HG03432 (cell line): ENCODE measurements at regions not wholly inside any gene's neighbourhood (a gene's known extent, or its start where the extent isn't known, plus 50 kb on each side); places are given as distances from the start of the nearest gene placed in this dataset.

Source experiments
- ATAC-seq: cut with Tn5 transposase; IDR thresholded peaks from one replicate; pipeline ENCODE4 v1.9.1; 2021; ENCODE audit warnings: mild to moderate bottlenecking, moderate library complexity; ENCODE audit not compliant: unreplicated experiment

DNA sequence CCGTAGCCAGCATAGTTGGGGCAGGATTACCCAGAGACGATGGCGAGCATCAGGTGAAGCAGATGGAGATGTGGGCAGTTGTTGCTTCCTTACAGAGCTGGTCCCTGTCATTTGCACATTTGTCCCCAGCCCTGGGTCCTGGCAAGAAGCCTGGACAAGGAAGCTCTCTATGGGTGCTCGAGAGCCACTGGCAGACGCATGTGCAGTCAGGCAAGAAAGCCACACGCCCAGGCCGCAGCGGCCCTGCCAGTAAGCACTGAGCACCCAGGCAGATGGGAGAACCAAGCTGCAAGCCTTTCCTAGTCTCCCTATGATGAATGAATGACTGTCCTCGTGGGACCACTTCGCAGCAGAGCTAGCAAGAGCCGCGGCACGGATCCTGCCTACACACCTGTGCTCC, 182.8 kb downstream of the FOXO1 start:
- no peak for ATAC-seq

DNA sequence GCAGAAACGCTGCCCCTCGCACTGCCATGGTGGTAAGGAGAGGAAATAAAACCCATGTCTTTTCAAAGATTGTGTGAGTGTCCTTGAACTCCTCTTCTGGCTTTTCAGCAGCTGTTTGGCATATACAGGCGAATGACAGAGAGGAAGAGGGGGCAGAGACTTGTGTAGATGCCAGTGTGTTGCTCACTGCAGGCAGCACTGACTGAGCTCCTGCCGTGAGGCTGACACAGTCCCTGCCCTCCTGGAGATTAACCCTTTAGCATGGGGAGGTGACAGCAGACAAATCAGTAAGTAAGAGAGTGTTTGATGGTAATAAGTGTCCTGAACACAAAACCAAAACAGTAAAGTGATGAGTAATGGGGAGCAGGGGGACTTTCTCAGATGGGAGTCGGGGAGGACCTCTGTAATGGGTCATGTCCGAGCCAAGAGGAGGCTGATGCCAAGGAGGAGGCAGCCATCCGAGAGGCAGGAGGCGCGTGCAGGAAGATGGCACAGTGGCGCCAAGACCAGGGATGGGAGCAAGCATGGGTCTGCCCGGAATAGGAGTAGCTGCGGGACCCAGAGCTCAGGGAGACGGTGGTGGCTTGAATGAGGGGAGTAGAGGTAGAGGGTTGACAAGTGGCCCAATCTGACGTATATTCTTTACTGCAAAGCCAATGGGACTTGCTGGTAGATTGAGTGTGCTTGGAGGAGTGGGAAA, 182.2 kb downstream of the FOXO1 start:
- no peak for ATAC-seq

DNA sequence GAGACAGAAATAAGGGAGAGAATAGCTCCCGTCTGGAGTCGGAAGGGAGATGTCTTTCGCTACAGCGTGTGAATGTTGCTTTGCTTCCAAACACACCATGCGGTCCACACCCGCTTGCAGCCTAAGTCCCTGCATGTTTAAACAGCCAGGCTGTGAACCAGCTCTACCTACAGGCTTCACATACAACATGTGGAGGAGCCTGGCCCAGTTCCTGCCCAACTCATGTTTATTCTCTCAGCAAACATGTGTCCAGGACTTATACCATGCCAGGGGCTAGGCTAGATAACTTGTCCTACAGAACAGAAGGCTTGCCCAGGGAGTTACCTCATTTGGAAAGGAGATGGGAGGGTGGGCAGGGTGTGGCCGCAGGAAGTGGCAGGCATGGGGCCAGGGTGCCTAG, 181.5 kb downstream of the FOXO1 start:
- no peak for ATAC-seq

DNA sequence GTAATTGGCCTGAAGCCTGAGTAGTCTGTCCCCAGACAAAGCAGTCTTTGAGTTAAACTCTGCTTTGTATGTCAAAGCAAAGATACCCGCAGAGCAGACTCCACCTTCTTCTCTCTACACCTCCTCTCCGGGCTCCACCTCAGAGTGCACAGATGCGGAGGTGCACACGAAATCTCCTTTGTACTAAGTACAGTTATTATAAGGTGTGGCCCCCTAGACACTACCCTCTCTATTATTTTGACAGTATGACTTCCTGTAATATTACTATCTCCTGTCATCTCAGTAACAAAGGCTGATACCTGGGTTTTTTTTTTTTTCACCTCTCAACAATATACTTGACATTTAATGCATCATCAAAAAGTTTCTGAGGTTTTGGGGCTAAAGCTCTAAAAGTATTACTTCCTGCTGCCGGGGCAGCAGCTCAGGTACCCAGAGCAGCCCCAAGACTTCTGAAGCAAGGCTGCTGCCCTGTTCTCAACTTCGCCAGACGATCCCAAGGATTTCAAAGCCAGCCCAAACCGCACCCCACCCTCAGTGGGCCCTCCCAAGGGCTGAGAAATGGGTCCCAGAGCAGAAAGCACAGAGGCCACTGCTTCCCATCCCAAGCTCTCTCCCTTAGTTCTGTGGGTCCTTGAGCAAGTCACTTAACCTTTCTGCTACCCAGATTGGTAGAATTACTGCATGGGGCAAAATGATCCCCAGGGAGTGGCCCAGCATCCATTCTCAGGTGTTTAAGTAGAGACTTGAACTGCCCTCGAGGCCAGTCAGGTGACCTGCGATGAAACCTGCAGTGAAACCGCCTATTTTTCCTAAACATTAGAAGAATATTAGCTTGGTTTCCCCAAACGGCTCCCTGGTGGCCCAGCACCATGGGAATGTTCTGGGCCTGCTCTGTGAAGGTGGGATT, 180.6 kb downstream of the FOXO1 start:
- ATAC-seq, result peak; percentile 70

DNA sequence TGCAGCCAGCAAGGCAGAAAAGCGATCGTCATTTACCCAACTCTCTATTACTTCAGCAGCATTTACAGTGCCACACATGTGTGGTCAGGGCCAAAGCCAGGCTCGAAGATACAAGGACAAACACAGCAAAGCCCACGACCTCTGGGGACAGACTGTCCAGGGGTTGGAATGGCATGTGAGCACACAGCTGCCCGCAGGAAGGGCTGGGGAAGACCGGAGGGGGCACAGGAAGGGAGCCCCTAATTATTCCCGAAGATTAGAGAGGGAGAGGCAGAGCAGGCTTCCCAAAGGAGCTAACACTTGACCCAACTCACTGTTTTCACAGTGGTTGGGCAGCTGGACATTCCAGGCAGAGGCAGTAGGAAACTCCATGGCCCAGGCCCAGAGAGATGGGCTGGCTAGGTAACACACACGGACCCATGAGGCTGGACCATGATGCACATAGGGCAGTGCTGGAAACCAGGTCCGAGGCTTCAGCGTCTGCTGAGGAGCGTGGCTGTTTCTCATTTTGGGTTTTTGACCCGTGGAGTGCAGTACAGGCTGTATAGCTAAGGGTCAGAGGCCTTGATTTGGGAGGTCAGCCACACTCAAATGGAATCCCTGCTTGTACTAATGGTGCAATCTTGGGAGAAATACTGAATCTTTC, 179.8 kb downstream of the FOXO1 start:
- ATAC-seq, result no peak

DNA sequence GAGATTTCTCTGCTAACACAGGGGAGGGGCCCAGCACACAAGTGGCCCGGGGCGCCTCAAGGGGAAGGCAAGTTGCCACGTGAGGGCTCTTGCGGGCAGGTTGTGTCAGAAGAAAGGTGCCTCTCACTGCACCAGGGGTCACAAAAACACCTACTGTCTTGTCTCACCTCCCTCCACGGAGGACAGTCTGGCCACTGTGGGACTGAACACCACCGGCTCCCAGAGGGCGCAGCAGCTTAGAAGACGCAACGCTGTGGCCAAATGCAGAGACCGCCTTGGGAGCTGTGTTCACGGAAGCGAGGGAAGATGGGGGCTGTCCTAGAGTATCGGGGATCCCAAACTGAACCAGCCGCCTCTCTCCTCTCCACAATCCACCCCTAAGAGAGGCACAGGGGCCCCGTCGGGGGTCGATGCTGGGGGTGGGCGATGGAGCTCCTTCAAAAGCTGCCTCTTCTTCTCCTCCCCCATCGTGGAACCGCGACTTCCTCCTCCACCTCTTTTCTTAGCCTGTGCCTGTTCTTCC, 177.5 kb downstream of the FOXO1 start:
- ATAC-seq, result no peak

DNA sequence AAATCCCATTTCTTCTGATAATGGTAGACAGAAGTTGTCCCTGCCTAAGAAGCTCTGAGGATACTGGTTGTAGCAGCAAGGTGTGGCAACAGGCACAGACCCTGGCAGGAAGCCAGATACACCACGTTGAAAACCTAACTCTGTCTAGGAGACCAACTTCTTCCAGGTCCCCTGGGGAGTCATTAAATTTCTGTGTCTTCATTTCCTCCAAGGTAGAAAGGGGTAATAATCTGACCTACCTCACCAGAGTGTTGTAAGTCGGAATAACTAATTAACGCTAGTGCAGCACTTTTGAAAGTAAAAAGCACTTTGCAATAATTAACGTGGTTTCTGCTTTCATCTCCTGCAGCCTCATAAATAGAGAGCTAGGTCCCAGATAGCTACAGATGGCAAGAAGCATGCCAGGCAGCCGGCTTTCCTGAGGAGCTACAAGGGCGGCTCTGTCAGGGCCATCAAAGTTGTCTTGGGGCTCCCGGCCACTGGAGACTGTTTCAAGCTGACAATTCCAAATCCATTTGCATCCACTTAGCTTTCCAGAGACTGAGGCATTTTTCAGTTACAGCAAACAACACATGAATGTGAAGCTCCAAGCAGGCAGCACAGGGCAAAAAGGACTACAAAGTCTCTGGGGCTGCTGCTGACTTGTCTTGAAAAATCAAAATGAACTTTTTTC, 176.2 kb downstream of the FOXO1 start:
- no peak for ATAC-seq

DNA sequence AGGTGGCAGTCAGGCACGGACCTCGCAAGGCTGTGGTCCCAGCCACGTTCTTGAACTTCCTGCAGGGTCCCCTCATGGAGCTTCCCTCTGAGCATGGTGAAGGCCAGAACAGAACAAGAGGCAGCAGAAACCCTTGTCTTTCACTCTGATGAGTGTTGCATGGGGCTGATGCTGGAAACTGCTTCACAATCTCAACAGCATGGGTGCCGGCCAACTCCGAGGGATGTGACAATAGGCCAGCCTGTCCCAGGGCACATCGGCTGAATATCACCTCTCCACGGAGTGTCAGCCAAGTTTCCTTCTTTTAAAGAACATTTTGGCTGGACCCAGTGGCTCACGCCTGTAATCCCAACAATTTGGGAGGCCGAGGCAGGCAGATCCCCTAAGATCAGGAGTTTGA, 173.9 kb downstream of the FOXO1 start:
- no peak for ATAC-seq

DNA sequence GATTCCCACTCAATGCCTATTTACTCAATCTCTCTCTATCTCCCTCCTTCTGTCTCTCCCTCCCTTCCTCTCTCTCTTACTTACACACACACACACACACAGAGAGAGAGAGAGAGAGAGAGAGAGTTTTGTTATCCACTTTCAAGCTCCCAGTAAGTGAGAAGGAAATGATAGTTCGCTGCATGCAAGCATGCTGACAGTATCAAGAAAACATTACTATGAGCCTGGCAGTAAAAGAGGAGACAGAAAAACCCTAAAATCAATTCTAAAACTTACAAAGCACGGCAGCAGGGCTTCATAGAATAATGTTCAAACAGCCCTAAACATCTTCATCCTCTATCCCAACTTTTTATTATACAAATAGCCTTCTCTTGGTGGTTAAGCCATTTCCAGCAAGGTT, 171.9 kb downstream of the FOXO1 start:
- no peak for ATAC-seq

DNA sequence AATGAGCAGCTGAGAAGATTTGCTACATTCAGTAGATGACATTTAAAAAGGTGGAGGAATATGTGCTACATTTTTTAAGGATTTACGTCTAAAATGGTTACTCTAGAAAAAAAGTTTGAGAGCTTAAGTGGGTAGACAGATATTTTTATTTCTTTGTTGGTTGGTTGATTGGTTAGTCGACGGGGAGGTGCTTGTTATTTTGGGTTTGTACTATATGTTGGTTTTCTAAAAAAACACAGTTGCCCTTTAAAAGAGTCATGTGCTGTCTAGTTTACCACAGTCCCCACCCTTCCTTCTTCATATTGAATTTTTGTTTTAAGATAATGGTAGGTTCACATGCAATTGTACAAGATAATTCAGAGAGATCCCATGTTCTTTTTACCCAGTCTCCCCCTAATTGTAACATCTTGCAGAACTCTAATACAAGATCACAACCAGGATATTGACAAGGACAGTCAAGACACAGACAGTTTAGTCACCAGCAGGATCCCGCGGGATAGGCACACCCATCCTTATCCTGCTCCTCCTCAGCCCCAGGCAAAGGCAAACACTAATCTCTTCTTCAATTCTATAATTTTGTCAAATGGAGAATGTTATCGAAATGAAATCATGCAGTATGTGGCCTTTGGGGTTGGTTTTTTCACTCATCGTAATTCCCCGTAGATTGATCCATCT, 171.4 kb downstream of the FOXO1 start:
- ATAC-seq, result no peak

DNA sequence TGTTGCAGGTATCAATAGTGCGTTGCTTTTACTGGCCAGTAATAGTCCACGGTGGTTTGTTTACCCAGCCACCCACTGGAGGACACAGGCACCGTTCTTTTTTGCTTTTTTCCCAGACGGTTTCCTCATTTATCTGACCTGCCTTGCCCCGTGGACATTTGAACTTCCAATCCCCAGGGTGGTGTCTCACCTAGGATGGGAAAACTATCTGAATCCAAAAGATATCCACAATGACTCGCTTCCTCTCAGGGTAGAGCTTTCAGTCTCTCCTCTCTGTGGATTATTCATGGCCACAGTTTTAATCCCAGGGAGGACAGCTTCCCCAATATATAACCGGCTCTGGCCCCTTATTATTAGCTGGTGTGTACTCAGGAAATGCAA, 170.8 kb downstream of the FOXO1 start:
- no peak for ATAC-seq

DNA sequence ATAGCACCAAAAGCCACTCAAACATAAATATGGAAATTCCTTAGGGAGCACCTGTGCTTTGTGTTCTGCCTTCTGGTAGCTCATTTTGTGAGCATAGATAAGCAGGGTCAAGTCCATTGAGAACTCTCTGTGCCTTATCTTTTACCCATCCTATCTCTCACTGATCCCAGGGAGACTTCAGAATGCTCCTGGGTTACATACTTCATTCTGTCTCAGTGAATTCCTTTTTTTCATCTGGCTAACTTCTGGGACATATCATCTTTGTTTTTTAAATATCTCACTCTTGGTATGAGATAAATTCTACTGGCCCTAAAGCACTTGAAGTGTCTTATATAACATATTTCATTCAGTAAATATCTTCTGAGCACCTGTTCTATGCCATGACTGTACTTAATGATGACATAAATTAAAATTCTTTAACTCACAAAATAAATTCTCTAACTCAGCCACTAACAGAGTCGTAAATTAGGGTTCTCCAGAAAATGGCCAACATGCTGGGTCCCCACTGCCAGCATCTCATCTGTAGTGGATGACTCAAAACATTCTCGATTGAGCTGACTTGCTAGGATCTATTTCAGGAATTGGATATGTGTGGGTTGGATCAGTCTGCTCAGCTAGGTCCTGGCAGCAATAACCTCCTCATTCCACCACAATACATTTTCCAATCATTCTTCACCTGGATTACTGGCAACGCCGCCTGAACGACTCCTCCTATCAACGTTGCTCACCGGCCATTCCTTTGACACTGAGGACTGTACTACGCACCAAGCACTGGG, 170.2 kb downstream of the FOXO1 start:
- no peak for ATAC-seq

DNA sequence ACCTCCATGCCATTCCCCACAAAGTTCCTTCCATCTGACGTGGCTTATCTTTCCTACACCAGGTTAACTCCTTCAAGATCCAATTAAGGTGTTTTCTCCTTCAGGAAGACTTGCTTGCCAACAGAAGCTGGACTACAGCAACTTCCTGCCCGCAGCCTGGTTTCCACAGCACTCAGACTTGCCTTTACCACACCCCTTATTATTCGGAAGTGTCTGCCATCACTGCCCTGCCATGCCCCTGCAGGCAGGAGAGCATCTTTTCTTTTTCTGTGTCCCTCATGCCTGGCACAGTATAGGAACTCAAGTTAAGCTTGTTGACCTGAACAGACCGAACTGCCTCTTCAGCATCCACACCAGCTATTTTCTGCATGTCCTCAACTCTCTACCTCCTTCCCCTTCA, 168.0 kb downstream of the FOXO1 start:
- ATAC-seq, result no peak

DNA sequence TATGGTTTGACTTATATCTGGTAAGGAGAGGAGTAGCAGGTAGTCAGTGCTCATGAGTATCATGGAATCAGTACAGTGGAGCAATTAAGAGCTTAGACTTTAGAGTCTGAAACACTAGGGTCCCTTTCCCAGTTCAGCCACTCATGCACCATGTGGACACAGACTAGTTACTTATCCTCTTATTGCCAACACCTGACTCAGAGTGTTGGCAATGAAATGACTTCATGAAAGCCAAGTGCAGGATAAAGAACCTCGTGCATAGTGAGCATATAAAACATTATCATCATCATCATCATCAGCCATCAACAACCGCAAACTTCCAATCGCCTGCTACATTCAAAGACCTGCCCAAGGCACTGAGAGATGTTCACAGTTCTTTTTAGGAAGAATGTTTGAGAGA, 164.2 kb downstream of the FOXO1 start:
- no peak for ATAC-seq

DNA sequence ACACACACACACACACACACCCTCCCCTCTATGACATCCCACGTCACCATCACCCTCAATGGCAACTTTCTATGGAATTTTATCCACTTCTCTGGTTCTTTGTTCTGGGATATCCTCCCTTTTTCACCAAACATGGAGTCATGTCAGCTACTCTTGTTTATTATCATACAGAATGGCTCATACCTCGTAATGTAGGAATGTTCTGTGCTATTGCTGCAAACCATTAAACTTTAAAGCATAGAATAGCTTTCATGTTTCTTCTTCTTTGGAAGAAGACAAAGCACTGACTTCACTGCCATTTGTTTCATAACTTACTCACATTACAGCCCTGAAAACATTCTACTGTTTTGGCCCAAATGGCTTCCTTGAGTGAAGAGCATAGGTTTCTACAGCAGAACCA, 163.4 kb downstream of the FOXO1 start:
- no peak for ATAC-seq

DNA sequence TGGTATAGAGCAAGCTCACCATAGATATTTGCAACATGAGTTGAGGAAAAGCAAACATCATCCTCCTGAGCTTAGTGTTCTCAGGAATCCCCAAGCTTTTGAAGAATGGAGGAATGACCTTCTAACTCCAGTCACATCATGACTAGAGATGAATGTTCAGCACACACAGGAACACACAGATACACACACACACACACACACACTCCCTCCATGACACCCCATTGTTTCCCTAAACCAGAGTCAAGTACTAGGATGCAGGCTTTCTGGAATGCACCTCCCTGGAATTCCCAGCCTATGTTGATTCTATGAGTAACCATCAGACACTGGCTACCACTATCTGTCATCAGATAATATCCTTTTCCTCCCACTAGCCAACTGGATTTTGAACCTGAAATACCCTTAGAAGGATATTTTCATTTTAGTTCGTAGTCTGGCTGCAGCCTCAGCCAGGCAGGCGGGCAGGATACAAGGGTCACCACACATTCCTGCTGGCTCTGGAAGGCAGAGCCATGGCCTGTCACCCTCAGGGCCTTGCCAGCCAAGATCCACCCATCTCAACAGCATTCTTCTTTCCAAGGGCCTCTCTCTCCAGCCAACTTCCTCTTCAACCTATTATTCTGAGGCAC, 162.4 kb downstream of the FOXO1 start:
- ATAC-seq, result no peak

DNA sequence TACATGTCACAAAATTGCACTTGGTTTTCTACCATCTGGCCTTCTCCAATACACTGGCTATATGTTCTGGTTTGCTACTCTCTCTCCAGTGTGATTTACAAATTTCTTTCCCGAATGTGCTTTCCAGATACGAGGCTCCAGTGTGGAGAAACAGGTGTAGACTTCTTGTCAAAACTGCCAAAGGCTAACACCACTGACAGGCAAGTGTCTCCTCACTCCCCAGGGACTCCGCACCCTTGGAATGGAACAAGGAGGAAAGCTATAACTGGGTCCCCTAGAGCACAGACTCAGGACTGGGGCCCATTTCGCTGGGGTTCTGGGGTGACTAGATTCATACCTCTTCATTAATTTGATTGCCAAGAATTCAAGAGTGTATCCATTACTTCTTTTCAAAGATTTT, 161.8 kb downstream of the FOXO1 start:
- no peak for ATAC-seq

DNA sequence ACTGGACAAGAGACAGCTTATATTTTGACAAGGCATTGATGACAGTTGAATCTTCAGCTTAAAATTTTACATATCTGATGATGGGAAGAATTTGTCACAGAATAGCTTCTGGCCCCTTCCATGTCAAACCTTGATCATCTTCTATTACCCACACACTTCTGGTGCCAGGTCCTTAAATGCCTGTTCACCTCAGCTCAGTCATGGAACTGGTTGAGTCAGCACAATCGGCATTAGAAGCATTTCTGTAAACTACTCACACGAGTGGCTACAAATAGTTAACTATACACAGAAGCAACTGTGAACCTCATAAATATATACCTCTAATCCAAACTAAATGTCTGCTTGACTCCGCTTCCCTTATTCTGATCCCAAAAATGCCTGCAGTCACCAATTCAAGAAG, 161.2 kb downstream of the FOXO1 start:
- ATAC-seq, result no peak
